NCI-H345 treated with DMSO at 0.1 percent for 48 hours (cell line): ENCODE measurements at regions not wholly inside any gene's neighbourhood (a gene's known extent, or its start where the extent isn't known, plus 50 kb on each side); places are given as distances from the start of the nearest gene placed in this dataset.
"Not testable (repeated sequence)": the region's sequence is repeated elsewhere in the genome, so short reads cannot be mapped to it uniquely, and the experiment has no call there.

Experiments
- DNase-seq: peaks from one replicate; lab custom pipeline; 2025; ENCODE audit not compliant: unreplicated experiment; lab: John Stamatoyannopoulos, UW

GRCh38 chr1:219075121-219075879, 98.4 kb upstream of the LYPLAL1 start:
- DNase-seq, result no peak

GRCh38 chr1:219076326-219076937, 97.2 kb upstream of the LYPLAL1 start:
- DNase-seq, result no peak

GRCh38 chr1:219077767-219078166, 95.9 kb upstream of the LYPLAL1 start:
- not testable (repeated sequence) for DNase-seq

GRCh38 chr1:219081943-219082925, 91.4 kb upstream of the LYPLAL1 start:
- DNase-seq, result no peak

- DNase-seq, result no peak
Observed at GRCh38 chr1:219083631-219084030, 90.0 kb upstream of the LYPLAL1 start.

- no peak for DNase-seq
Observed at GRCh38 chr1:219085082-219085481, 88.6 kb upstream of the LYPLAL1 start.

GRCh38 chr1:219085988-219086387, 87.7 kb upstream of the LYPLAL1 start:
- DNase-seq, result no peak

GRCh38 chr1:219086956-219087469, 86.7 kb upstream of the LYPLAL1 start:
- no peak for DNase-seq

- no peak for DNase-seq
Observed at GRCh38 chr1:219088778-219089557, 84.7 kb upstream of the LYPLAL1 start.

GRCh38 chr1:219090607-219091006, 83.1 kb upstream of the LYPLAL1 start:
- DNase-seq, result no peak

GRCh38 chr1:219092206-219092605, 81.5 kb upstream of the LYPLAL1 start:
- no peak for DNase-seq

GRCh38 chr1:219099307-219099706, 74.4 kb upstream of the LYPLAL1 start:
- no peak for DNase-seq

- no peak for DNase-seq
Observed at GRCh38 chr1:219100059-219100458, 73.6 kb upstream of the LYPLAL1 start.

- not testable (repeated sequence) for DNase-seq
Observed at GRCh38 chr1:219102466-219102865, 71.2 kb upstream of the LYPLAL1 start.

GRCh38 chr1:219105893-219106292, 67.8 kb upstream of the LYPLAL1 start:
- no peak for DNase-seq

GRCh38 chr1:219109424-219110018, 64.2 kb upstream of the LYPLAL1 start:
- no peak for DNase-seq

GRCh38 chr1:219113261-219113660, 60.4 kb upstream of the LYPLAL1 start:
- DNase-seq, result no peak

- DNase-seq, result no peak
Observed at GRCh38 chr1:219114014-219114413, 59.7 kb upstream of the LYPLAL1 start.

- no peak for DNase-seq
Observed at GRCh38 chr1:219119839-219120238, 53.8 kb upstream of the LYPLAL1 start.
